Stimulated activated CD8-positive, alpha-beta memory T cell treated with anti-CD3 and anti-CD28 coated beads, Interleukin-15, amount 100 ng/mL, for 24 hours (primary cell): ENCODE measurements at regions not wholly inside any gene's neighbourhood (a gene's known extent, or its start where the extent isn't known, plus 50 kb on each side); places are given as distances from the start of the nearest gene placed in this dataset.

Experiments used
- DNase-seq: peaks from one replicate; pipeline ENCODE4 v3.0.0-alpha.2; 2020; ENCODE audit warnings: low read depth

DNA sequence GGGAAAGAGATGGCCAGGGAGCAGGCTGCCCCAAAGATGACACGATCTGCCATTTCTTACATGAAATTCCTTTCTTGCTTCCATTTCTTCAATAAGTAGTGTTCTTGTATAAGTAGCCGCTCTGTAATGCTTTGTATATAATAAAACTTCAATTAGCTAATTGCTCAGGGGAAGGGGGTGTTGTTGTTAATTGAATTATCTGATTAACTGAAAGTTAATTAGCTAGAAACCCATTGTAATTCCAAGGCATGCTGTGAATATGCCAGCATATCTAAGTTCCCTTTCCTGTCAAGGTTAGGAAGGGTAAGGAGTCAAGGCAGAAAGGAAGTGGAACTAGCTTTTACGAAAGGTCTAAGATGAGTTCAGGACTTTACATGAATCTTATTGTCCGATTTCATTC, 765.9 kb downstream of the TYW1 start:
- no peak for DNase-seq

GRCh38 chr7:67764289-67764688, 767.7 kb downstream of the TYW1 start:
- no peak for DNase-seq

GRCh38 chr7:67765481-67766175, 769.0 kb downstream of the TYW1 start:
- no peak for DNase-seq

DNA sequence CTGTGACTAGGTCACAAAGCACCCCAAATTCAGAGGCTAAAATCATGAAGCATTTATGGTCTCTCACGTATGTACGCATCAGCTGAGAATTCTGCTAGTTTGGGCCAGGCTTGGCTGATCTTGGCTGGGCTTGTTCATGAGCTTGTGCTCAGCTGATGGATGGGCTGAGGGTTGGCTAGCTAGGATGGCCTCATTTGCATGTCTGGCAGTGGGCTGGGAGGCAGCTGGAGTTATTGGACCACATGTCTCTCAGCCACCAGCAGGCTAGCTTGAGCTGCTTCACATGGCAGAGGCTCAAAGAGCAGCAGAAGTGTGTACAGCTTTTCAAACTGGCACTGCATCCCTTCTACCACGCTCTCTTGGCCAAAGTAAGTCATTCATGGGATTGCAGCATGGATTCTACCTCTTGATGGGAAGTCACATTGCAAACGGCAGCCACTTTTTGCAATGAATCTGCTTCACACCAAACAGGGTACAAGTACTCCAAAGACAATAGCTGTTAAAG, 770.3 kb downstream of the TYW1 start:
- no peak for DNase-seq

DNA sequence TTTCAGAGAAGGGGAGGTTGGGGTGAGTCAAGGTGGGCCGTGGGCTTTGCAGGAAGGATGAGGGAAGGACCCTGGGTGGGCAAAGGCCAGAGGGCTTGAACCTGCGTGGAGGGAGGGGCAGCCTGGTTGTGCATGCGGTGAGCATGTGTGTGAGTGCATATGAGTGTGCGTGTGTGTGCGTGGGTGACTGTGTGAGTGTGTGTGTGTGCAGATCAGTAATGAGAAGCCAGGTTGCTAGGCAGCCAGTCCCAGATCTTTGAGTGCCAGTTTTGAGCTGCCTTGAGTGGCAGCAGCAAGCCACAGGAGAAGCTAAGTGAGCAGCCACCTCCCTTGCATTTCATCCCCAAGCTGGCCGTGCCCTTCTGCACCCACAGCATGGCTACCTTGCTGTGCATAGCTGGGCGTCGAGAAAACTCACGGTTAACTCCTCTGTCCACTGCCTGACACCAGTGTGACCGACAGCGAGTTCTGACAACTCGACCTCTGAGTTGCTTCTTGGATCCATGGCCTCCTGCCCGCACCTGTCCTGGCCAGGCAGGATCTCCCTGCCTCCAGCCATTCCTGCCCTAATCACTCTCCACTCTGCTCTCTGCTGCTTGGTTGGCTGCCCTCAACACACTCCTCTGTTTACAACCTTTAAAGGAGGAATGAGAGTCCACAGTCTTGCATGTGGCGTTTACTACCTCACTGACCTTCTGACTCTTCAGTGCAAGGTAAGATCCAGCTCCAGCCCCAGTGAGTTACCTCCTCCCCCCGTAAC, 775.4 kb downstream of the TYW1 start:
- no peak for DNase-seq

DNA sequence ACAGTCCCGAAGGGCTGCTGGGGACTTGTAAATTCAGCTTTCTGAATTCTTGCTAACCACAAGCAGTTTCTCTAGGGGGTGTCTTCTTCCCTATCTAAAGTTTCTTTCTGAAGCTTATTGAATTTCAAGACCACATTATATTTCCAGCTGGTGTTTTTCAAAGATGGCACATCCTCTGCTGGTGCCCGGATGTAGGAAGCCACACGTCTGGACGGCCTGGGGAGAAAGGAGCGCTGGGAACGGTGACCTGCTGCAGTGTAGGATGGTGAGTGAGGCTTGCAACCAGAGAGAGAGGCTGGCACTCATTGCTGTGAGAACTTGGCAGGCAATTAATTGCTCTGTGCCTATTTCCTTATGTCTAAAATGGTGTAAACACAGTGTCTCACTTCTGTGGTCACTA, 776.4 kb downstream of the TYW1 start:
- no peak for DNase-seq

DNA sequence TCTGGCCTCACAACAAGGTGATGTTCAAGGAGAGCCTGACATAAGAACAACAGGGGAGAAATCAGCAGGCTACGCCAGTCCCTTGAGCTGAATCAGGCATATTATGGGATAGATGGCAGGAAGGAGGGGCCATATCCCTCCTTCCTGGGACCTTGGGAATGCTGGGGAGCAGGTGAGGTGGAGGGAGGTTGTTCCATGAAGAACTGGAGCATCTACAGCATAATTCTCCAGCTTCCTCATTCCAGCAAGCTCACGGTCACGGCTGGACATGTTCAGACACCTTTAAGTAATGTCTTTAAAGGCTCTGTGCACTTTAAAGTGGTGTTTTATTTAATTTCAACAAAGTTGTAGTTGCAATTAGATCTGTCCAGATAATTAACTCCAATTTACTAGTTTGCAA, 780.5 kb downstream of the TYW1 start:
- no peak for DNase-seq

DNA sequence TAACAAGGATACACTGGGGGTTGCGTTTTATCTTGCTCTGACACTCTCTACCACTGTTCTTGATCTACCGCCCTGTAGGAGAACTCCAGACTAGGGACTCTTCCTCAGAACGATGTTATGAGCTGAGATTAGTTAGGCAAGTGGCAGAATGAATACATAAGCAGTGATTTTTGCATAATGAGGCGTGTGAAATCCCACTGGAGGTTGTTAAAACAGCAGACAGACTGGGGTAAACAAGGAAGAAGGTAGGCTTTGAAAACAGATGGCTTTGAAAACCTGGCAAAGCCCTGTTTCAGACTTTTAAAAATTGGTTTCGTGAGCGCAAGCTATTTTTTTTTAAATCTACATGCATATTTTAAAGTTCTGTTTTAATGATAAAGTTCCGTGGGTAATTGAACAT, 785.2 kb downstream of the TYW1 start:
- DNase-seq: no peak

GRCh38 chr7:67786021-67786420, 789.4 kb downstream of the TYW1 start:
- no peak for DNase-seq

- DNase-seq: no peak
These were observed 792.0 kb downstream of the TYW1 start for GRCh38 chr7:67788669-67789068.

- DNase-seq: no peak
These were observed 795.3 kb downstream of the TYW1 start for GRCh38 chr7:67791918-67792317.

DNA sequence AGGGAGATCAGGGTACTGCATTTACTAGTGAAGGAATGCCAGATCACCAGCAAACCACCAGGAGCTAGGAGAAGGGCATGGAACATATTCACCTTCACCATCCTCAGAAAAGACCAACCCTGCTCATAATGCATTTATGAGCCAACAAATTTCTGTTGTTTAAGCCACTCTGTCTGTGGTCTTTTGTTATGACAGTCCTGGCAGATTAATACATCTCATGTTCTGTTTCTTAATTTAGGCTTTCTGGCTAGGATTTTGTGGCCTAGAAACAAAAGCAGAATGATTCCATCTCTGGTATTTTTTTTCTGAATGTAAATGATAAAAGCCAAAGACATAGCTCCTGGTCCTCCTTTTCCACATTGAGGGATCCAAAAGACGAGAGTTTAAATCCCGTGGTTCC, 797.9 kb downstream of the TYW1 start:
- no peak for DNase-seq

DNA sequence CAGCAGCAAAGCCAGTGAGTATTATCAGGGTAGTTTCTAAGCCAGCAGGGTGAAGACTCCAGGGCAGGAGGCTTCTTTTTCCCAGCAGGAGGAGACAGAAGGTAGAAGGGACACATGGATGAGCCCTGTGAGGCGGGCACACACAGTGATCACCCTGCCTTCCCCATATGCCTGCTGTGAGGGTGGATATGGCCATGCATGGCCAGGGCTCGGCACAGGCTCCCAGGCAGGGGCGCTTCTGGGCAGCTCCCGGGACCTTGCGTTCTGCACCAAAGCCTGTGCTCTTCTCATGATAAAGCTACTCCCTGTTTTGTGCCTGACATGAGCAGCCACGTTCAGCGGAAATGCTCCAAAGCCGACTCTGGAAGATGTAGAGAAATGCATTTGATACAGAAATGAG, 807.2 kb downstream of the TYW1 start:
- no peak for DNase-seq

DNA sequence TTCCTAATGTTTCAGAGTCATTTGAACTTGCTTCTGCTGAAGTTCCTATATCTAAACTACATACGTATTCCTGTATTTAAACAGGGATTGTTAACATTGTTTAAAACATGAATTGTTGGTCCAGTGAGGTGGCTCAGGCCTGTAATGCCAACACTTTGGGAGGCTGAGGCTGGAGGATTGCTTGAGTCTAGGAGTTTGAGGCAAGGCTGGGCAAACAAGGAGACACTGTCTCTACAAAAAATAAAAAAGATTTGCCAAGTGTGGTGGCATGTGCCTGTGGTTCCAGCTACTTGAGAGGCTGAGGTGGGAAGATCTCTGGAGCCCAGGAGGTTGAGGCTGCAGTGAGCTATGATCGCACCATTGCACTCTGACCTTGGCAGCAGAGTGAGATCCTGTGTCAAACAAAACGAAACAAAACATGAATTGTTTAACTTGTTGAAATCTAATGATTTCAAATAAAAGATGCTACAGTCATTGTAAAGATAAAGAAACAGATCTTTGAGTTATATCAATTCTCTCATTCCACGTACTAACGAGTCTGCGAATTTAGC, 809.4 kb downstream of the TYW1 start:
- no peak for DNase-seq

DNA sequence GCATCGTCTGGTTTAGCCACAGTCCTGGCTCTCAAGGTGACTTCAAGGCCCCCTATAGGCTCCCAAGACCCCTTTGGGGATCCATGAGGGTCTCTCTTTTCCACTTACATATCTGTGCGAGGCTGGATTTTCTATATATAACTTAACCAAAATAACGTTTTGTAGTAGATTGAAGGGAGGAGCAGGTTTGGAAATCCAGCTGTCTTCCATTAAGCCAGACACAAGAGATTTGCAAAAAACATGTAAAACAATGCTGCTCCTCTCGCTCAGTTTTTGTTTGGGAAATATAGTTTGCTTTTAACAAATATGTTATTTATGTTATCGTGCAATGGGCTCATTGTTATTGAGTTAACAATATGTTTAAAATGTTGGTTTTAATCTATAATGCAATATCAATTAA, 811.2 kb downstream of the TYW1 start:
- DNase-seq: no peak

DNA sequence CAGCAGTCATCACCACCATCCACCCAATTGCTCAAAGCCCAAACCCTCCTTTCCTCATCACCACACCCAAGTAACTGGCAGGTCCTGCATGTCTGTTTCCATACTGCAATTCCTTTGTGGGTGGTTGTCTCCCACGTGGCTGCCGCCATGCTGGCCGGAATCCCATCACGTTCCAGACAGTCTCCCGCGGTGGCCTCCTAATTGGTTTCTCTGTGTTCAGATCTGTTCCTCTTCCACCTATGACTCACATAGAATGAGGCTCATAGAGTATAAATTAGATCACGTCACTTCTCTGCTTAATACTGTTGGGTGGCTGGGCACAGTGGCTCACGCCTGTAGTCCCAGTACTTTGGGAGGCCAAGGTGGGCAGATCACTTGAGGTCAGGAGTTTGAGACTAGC, 813.0 kb downstream of the TYW1 start:
- DNase-seq: no peak

DNA sequence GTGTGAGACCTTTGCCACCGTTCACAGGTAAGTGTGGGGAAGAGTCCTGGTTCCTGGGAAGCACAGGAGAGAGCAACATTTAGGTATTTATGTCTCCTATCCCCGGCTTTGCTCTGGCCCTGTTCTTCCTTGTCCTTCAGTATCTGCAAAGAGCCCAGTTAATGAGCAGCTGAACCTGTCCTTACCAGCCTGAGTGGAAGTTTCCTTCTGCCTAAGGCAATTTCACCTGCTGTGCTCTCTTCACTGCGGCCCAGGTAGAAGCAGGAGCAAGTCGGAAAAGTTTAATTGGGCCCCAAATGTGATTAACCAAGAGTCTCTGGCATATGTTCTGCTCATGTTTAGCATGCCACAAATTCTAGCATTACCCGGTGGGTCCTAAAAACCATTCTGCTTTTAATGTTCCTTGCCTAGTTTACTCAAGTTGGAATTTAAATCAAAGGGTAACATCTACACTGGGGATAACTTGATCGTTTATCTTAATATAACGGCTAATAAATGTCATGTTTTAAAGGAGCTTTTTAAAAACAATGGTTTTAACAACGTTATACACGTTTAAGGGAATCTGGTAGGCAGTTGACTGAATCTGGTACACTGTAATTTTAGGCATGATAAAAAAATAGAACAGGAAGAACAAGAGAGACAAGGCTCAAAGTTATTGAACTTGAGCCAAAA, 817.1 kb downstream of the TYW1 start:
- no peak for DNase-seq

GRCh38 chr7:67817481-67817880, 820.8 kb downstream of the TYW1 start:
- no peak for DNase-seq

- DNase-seq: no peak
These were observed 824.5 kb downstream of the TYW1 start for GRCh38 chr7:67821116-67821515.

DNA sequence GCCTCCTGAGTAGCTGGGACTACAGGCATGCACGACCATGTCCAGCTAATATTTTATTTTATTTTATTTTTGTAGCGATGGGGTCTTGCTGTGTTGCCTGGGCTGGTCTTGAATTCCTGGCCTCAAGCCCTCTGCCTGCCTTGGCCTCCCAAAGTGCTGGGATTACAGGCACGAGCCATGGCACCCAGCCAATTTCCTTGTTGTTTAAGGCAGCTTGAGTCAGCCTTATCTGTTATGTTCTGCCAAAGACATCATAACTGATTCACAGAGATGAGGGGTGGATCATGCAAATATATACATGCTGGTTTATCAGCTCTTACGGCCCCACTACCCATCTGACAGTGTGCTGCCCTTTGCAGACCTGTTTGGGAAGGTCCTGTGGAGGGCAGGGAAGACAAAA, 826.7 kb downstream of the TYW1 start:
- DNase-seq: no peak

- DNase-seq: no peak
These were observed 828.7 kb downstream of the TYW1 start for GRCh38 chr7:67825356-67825755.

DNA sequence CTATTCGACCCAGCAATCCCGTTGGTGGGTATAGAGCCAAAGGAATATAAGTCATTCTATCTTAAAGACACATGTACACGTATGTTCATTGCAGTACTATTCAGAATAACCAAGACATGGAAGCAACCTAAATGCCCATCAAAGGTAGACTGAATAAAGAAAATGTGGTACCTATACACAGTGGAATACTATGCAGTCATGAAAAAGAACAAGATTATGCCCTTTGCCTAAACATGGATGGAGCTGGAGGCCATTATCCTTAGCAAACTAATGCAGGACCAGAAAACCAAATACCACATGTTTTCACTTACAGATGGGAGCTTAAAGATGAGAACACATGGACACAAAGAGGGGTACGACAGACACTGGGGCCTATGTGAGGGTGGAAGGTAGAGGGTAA, 845.3 kb downstream of the TYW1 start:
- DNase-seq: no peak

GRCh38 chr7:67842571-67842970, 845.9 kb downstream of the TYW1 start:
- DNase-seq: no peak
